Transverse colon (tissue), 3 donors: ENCODE measurements at regions not wholly inside any gene's neighbourhood (a gene's known extent, or its start where the extent isn't known, plus 50 kb on each side); places are given as distances from the start of the nearest gene placed in this dataset.

Source experiments
- POLR2A ChIP-seq: fragments of 450-650 bp; IDR thresholded peaks from one replicate; pipeline ENCODE4 v1.6.1; 2016; ENCODE audit warnings: antibody characterized with exemption, mild to moderate bottlenecking, moderate library complexity
- POLR2AphosphoS5 ChIP-seq, 3 donors: sonication (generic); formaldehyde crosslinking; IDR thresholded peaks; one replicate each; pipeline ENCODE4 v1.6.1; 2016; ENCODE audit warnings: antibody characterized with exemption in 3 of 3

DNA sequence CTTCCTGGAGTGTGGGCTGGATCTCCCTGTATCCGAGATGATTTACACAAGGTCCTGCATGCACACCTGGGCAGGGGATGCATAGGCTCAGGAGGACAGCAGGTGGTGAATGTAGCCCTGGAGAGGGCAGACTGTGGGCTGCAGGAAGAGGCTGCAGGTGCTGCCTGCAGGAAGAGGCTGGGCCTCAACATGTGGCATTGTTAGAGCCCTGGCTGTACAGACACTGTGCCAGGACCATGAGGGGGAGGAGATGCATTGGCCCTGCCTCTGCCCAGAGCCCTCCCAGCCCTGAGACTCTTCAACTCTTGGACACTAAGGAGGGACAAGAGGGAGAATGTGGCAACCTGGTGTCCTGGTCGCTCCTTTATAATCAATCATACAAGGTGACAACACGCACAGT is 392.8 kb downstream of the TNS1 start:
- no peak for TF ChIP-seq POLR2AphosphoS5 (IDR thresholded peaks at IDR 0.05)
- TF ChIP-seq POLR2A: no peak
